C4-2B (cell line): ENCODE measurements at regions not wholly inside any gene's neighbourhood (a gene's known extent, or its start where the extent isn't known, plus 50 kb on each side); places are given as distances from the start of the nearest gene placed in this dataset.

ENCODE experiments used
- ZFX ChIP-seq: fragments of 450-650 bp; IDR thresholded peaks from 2 replicates; pipeline ENCODE4 v1.6.1; 2017
- TF ChIP-seq, protein P1 (sequence below): fragments of 450-650 bp; conservative IDR thresholded peaks from 2 replicates; pipeline ENCODE4 v1.5.1; 2017; ENCODE audit warnings: mild to moderate bottlenecking

DNA sequence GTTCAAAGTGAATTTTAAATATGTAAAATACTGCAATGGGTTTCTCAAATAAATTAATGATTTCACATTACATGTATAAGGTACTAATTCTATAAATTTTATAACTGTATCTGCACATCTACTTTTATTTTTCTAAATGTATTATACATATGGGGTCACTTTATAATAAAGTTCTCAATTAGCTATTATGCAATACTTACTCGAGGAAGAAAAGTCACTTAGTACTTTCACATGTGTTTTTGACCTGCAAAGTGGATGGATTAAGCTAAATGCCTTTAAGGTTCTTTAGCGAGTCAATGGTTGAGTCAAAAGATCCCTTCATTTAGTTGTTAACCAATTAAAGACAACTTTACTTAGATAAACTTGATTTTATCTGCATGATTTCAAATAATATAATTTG is 437.8 kb downstream of the ANKRD7 start:
- TF ChIP-seq, protein P1, sequence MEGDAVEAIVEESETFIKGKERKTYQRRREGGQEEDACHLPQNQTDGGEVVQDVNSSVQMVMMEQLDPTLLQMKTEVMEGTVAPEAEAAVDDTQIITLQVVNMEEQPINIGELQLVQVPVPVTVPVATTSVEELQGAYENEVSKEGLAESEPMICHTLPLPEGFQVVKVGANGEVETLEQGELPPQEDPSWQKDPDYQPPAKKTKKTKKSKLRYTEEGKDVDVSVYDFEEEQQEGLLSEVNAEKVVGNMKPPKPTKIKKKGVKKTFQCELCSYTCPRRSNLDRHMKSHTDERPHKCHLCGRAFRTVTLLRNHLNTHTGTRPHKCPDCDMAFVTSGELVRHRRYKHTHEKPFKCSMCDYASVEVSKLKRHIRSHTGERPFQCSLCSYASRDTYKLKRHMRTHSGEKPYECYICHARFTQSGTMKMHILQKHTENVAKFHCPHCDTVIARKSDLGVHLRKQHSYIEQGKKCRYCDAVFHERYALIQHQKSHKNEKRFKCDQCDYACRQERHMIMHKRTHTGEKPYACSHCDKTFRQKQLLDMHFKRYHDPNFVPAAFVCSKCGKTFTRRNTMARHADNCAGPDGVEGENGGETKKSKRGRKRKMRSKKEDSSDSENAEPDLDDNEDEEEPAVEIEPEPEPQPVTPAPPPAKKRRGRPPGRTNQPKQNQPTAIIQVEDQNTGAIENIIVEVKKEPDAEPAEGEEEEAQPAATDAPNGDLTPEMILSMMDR: no peak
- no peak for TF ChIP-seq ZFX
